ENCODE measurements at regions not wholly inside any gene's neighbourhood (a gene's known extent, or its start where the extent isn't known, plus 50 kb on each side); places are given as distances from the start of the nearest gene placed in this dataset.
"Not testable (repeated sequence)": the region's sequence is repeated elsewhere in the genome, so short reads cannot be mapped to it uniquely, and the experiment has no call there.

- DNase-seq, result no peak
Measured at GRCh38 chr6:74568861-74569260, 637.0 kb downstream of the COL12A1 start.

GRCh38 chr6:74567923-74568290 is 637.9 kb downstream of the COL12A1 start:
- not testable (repeated sequence) for DNase-seq

DNA sequence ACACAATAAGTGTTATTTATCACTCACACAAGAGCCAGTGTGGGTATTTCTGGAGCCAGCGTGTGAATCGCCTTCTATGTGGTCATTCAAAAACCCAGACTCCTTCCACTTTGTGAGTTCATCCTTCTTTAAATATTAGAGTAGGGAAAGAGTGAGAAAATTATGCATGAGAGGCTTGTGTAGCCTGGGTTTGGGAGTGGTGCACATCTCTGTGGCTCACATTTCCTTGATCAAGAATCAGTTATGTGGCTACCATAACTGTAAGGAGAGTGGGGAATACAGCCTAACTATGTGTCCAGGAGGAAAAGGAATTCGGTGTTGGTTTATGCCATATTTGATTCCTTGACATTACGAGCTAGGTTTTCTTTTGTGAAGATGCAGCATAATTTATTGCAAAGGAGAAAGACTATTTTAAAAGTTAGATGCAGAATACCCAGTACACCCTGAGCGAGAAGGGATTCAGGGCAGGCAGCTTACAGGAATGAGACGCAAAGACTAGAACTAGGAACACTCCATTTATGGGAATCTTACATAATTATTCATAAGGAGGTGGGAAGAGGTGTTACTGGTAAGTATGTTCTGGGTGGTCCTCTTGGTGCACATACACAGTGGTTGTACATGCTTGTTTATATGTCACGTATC is 638.5 kb downstream of the COL12A1 start:
- no peak for DNase-seq

DNA sequence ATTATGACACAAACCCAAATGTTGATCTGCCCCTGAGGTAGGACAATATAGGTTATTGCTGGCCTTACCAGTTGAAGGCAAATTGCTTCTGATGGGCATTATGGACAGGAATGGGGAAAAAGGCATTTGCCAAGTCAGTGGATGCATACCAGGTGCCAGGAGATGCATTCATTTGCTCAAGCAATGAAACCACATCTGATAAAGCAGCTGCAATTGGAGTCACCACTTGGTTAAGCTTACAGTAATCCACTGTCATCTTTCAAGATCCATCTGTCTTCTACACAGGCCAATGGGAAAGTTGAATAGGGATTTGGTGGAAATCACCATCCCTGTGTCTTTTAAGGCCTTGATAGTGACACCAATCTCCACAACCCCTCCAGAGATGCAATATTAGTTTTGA is 648.6 kb downstream of the COL12A1 start:
- DNase-seq, result no peak

DNA sequence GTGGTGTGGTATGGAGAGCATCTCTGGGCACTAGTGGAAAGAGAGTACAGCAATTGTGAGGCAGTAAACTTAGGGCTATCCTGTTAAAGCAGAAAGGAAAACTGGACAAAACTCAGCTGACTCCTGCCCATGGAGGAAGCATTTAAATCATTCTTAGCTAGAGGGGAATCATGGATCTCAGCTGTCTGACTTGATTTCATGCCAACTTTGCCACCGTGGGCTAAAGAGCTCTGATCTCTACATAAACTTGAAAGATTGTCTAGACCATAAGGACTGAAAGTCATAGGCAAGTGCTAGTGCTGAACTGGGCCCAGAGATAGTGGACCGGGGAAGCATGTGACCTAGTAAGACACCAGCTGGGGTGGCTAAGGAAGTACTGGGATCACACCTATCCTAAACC is 651.8 kb downstream of the COL12A1 start:
- no peak for DNase-seq

GRCh38 chr6:74551896-74552295 is 654.0 kb downstream of the COL12A1 start:
- DNase-seq, result no peak

GRCh38 chr6:74550821-74551220 is 655.0 kb downstream of the COL12A1 start:
- DNase-seq, result no peak

DNA sequence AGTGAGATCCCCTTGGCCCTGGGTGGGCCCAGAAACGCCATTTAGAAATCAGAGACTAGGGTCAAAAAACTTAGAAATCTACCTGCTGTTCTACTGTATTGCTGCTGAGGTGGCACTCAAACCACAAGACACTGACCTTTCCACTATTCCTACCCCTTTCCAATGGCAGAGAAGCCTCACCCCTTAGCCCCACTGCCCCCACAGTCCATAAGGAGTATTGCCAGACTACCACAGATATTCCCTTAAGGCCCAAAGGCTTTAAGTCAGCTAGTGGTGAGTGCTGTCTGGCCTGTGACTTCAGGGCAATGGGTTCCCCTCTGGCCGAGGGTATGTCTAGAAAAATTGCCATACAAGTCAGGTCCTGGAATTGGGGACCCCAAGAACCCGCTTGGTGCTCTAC is 656.1 kb downstream of the COL12A1 start:
- no peak for DNase-seq

DNA sequence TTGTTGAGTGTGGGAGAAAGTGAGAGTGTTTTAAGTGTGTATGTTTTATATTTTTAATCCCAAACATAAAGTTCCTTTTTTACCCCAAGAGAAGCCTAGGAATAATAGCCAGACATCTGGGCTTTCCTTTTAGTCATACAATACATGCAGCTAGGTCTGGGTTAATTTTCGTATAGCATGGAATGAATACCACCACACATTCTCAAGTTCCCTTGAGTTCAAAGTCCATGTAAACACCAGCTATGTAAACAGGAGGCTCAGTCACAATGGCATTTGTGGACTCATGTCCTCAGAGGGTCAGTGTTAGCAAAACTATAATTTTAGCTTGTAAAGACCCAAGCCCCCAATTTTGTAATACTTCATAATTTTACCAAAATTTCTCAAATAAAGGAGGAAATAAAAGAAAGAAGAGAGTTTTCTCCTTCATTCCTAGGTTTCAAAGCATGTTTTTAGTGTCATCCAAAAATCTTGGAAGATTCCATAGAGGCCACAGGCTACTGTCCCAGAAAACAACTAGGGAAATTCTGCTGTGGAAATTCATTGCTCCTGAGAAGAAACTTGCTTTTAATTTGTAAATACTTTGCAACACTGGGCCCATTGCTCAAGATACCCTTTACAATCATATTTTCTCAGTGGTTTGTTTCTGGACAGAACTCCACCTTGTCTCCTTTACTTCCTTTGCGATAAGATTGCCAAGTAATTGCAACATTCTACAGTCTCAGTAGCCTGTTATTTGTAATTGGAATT is 671.2 kb downstream of the COL12A1 start:
- DNase-seq, result no peak

DNA sequence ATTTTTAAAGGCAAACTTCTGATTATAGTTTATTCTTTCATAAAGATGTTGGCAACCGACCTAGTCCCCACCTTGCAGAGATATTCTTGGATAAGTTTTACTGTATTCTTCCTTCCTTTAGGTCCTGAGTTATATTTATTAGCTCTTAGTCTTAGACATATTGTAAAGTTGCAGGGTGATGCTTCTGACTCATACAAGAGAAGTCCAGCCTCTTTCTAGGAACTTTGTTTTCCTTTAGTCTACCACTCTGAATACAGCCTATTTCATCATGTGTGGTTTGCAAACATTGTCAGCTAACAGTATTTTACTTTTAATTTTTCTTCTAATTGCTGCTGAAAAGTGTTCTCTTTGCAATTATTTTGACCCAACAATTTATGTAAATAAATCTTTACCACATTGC is 686.7 kb downstream of the COL12A1 start:
- no peak for DNase-seq

- no peak for DNase-seq
Measured at GRCh38 chr6:74518035-74518434, 687.8 kb downstream of the COL12A1 start.

GRCh38 chr6:74510878-74511277 is 695.0 kb downstream of the COL12A1 start:
- DNase-seq, result no peak

GRCh38 chr6:74507649-74508048 is 698.2 kb downstream of the COL12A1 start:
- DNase-seq, result no peak

DNA sequence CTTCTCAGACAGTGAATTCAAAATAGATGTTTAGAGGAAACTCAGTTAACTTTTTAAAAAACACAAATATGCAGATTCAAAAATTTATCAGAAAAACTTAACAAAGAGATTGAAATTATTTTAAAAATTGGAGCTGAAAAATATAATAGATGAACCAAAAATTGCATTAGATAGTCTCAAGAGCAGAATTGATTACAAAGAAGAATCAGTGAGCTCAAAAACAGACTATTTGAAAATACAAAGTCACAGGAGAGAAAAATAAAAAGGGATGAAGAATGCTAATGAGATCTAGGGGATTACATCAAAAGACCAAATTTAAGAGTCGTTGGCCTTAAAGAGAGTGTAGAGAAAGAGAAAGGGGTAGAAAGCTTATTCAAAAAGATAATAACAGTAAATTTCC is 700.5 kb downstream of the COL12A1 start:
- DNase-seq, result no peak

DNA sequence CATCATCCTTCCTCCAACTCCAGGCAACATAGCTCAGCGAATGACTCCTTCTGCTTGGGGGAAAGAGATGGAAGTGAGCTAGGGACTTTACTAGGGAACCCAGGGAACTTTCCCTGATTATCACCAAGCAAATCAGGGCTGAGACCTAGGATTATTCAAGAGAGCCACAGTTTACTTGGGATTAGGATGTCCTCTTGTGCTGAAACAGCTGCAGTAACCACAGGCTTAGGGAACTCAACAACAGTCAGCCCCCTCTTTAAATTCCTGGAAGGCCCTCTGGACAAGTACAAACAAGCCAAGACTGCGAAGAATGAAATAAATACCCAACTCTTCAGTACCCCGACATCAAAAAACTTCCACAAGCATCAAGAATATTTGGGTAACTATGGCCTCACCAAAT is 700.9 kb downstream of the COL12A1 start:
- DNase-seq, result no peak

- DNase-seq, result no peak
Measured at GRCh38 chr6:74492587-74492986, 713.3 kb downstream of the COL12A1 start.

- DNase-seq, result no peak
Measured at GRCh38 chr6:74491844-74492374, 713.9 kb downstream of the COL12A1 start.

DNA sequence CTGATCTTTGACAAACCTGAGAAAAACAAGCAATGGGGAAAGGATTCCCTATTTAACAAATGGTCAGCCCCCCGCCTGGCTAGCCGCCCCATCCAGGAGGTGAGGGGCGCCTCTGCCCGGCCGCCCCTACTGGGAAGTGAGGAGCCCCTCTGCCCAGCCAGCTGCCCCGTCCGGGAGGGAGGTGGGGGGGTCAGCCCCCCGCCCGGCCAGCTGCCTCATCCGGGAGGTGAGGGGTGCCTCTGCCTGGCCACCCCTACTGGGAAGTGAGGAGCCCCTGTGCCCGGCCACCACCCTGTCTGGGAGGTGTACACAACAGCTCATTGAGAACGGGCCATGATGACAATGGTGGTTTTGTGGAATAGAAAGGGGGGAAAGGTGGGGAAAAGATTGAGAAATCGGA is 717.1 kb downstream of the COL12A1 start:
- DNase-seq, result not testable (repeated sequence)

GRCh38 chr6:74482180-74482579 is 723.7 kb downstream of the COL12A1 start:
- DNase-seq, result no peak

DNA sequence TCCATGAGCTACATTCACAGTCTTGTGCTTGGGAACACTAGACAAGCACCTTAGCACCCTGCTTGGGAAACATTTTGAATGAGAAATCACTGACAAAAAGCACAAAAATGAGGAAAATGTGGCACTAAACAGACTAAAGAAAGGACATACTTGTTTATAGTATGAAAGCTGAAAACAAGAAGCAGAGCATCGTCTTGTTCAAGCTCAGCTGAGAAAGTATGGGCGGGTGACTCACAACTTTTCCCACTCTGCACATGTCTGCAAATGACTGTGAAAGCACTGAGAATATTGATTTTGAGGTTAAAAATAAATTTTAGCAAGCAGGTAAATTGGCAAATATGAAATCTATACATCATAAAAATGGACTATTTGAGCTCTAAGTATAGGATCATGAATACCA is 725.3 kb downstream of the COL12A1 start:
- DNase-seq, result no peak

- DNase-seq, result no peak
Measured at GRCh38 chr6:74479960-74480359, 725.9 kb downstream of the COL12A1 start.

- no peak for DNase-seq
Measured at GRCh38 chr6:74479420-74479819, 726.4 kb downstream of the COL12A1 start.

DNA sequence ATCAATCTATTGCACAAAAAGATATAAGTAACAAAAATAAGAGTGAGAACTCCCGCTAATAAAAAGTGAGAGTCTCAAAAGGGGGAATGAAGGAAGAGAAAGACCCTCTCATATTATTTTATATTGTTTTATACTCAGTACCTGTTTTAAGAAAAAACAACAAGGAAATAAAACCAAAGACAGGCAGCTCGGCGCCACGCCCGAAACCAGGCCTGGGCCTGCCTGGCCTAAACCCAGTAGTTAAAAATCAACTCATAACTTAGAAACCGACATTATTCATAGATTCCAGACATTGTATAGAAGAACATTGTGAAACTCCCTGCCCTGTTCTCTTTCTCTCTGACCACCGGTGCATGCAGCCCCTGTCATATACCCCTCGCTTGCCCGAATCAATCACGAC is 731.8 kb downstream of the COL12A1 start:
- DNase-seq, result not testable (repeated sequence)

DNA sequence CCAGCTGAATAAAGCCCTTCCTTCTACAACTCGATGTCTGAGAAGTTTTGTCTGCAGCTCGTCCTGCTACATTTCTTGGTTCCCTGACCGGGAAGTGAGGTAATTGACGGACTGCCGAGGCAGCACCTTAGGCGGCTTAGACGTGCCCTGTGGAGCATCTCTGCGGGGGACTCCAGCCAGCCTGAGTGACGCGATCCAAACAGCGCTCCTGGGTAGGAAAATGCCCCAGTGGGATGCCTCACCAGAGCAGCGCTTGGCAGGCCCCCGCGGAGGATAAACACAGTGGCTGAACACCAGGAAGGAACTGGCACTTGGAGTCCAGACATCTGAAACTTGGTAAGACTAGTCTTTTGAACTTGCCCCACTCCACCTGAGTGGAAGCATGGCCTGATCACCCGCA is 737.3 kb downstream of the COL12A1 start:
- DNase-seq, result not testable (repeated sequence)

All from NCI-H187 treated with DMSO at 0.1 percent for 48 hours (cell line).